ENCODE measurements at regions not wholly inside any gene's neighbourhood (a gene's known extent, or its start where the extent isn't known, plus 50 kb on each side); places are given as distances from the start of the nearest gene placed in this dataset.

DNA sequence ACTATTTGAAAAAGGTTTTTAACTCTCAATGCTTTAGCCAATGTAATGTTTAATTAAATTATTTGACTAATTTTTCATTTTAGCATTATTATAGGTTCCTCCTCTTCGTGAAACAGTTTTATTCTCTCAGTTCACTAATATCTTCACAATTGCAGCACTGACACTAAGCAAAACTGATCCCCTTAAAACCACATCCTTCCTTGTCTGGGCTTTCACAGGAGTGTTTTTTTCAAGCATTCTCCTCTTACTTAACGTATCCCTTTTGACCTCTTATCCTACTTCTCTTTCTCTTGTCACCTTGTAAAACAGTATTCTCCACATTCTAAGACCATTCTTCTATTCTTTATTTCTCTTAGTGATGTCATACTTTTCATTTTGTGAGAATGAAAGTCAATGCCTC lies 112.8 kb downstream of the DSC3 start:
- no peak for DNase-seq (ENCODE audit: low read depth in 2 of 2)
- no peak overlapping the region for H3K4me3 ChIP-seq (replicated peaks in 1 of 2; ENCODE audit: low read depth in 2 of 2, low read length in 2 of 2)
- TF ChIP-seq, protein P1, sequence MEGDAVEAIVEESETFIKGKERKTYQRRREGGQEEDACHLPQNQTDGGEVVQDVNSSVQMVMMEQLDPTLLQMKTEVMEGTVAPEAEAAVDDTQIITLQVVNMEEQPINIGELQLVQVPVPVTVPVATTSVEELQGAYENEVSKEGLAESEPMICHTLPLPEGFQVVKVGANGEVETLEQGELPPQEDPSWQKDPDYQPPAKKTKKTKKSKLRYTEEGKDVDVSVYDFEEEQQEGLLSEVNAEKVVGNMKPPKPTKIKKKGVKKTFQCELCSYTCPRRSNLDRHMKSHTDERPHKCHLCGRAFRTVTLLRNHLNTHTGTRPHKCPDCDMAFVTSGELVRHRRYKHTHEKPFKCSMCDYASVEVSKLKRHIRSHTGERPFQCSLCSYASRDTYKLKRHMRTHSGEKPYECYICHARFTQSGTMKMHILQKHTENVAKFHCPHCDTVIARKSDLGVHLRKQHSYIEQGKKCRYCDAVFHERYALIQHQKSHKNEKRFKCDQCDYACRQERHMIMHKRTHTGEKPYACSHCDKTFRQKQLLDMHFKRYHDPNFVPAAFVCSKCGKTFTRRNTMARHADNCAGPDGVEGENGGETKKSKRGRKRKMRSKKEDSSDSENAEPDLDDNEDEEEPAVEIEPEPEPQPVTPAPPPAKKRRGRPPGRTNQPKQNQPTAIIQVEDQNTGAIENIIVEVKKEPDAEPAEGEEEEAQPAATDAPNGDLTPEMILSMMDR (IDR thresholded peaks at IDR 0.05; ENCODE audit: low read depth, low read length) = no peak

DNA sequence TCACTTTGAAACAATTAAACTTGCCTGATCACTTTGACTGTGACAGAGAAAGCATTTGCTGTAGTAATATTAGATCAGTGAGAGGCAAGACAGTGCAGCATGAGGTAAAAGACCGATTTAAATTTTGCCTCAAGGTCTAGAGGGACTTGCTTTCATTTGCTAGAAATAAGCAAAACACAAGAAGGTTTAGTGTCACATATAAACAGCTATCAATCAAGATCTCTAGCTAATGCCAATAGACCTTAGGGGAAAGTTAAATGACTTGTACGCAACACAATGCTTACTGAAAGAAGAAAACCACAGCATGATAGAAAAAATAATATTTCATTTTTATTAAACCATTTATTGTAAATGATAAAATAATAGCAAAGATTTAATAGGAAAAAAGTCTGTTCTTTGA lies 113.5 kb downstream of the DSC3 start:
- no peak for DNase-seq (ENCODE audit: low read depth in 2 of 2)
- TF ChIP-seq, protein P1 (IDR thresholded peaks at IDR 0.05; ENCODE audit: low read depth, low read length) = no peak
- no peak overlapping the region for H3K4me3 ChIP-seq (replicated peaks in 1 of 2; ENCODE audit: low read depth in 2 of 2, low read length in 2 of 2)

DNA sequence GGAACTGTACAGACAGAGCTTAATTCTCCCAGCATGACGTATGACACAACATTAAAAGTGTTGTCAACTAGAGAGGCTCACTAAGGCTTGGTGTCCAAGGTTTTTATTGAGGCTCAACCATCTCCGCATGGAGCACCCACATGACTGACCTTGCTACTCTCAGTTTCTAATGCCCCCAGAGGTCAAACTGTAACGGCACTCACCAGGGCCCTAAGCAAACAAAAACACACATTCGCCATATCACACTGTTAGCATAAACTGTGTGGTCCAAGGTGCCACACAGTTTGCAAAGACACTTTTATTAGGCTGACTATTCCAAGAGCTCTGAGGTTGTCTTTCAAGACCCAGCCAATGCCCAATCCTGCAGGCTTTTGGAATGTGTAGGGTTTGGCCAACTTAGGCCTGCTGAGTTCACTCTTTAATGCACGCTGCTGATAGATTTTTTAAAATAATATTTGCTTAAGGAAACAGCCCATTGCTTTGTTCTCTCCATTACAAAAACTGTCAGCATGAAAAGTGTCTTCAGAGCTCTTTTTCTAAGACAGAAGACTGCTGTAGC lies 114.9 kb downstream of the DSC3 start:
- H3K4me3 ChIP-seq (replicated peaks in 1 of 2; ENCODE audit: low read depth in 2 of 2, low read length in 2 of 2) = no peak overlapping the region
- DNase-seq (ENCODE audit: low read depth in 2 of 2) = no peak
- TF ChIP-seq, protein P1 (IDR thresholded peaks at IDR 0.05; ENCODE audit: low read depth, low read length) = no peak

DNA sequence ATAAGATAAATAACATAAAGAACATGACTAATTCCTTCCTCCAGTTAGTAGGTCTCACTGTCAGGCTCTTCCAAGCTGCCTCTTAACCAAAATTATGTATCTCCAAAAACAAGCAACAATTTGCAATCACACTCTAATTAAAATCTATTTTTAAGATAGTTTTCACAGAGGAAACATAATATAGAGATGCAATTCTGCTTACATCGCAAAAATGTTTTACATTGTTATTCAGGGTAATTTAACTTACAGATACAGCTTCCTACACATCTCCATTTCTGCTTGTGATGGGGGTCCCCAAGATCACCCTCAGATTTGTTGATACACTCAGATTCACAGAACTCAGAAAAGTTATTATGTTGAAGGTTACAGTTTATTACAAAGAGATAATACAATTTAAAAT lies 115.5 kb downstream of the DSC3 start:
- H3K4me3 ChIP-seq (replicated peaks in 1 of 2; ENCODE audit: low read depth in 2 of 2, low read length in 2 of 2) = no peak overlapping the region
- TF ChIP-seq, protein P1 (IDR thresholded peaks at IDR 0.05; ENCODE audit: low read depth, low read length) = no peak
- no peak for DNase-seq (ENCODE audit: low read depth in 2 of 2)

DNA sequence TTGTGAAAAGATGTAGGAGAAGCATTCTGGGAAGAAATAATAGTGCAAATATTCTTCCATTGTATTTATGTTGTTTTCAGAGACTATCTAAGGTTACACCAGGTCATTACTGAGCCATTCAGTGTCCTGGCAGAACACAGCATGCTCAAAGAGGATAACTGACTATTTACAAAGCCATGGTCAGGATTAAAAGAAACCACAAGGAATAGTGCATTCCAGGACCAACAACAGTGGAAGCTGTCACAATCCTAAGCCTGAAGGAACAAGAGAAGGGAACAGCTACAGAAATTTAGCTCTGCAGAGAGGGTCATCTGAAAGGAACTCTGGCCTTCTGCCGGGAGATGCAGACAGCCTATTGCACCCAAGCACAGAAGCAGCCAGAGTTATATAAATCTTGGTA lies 116.7 kb downstream of the DSC3 start:
- TF ChIP-seq, protein P1 (IDR thresholded peaks at IDR 0.05; ENCODE audit: low read depth, low read length) = no peak
- H3K4me3 ChIP-seq (replicated peaks in 1 of 2; ENCODE audit: low read depth in 2 of 2, low read length in 2 of 2) = no peak overlapping the region
- no peak for DNase-seq (ENCODE audit: low read depth in 2 of 2)

DNA sequence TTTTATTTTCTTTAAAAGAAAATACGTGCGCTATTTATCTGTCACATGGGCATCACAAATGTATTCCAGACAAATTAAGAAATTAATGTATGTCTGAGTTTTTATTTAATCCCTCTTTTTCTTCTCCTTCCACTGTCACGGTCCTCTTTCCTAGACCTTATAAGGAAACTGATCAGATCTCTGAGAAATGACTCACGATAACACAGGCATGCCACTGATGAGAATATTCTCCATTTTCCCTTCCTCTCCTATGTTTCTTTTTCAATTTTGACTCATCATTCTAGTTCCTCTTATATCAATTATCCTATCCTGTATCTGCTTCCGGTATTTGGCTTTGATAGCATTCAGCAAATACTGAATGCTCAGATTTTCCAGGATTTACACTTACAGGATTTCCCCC lies 121.8 kb downstream of the DSC3 start:
- no peak for DNase-seq (ENCODE audit: low read depth in 2 of 2)

More for the DNA sequence above, 121.8 kb downstream of the DSC3 start:
- TF ChIP-seq, protein P1 (IDR thresholded peaks at IDR 0.05; ENCODE audit: low read depth, low read length) = no peak
- H3K4me3 ChIP-seq (replicated peaks in 1 of 2; ENCODE audit: low read depth in 2 of 2, low read length in 2 of 2) = no peak overlapping the region
